ENCODE measurements at regions not wholly inside any gene's neighbourhood (a gene's known extent, or its start where the extent isn't known, plus 50 kb on each side); places are given as distances from the start of the nearest gene placed in this dataset.

DNA sequence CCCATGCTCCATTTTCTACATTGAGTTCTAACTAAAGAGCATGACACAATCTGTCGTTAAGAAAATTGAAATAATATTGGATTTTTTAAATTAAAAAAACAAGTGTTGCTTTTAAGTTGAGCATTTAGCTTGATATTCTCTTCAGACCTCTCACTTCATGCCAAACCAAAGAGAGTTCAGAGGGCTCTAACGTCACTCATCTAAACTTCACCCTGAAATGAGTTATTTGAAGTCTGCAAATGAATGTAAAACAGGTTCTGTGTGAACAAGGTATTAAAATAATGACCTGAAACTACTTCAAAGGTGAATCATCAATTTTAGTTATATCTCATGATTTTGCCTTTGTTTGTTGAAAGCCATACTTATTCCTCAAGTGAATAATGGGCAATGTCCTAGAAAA lies 61.8 kb downstream of the MRPL57 start:
- no peak overlapping the region for H3K4me3 ChIP-seq (replicated peaks; ENCODE audit: insufficient read depth, low read length)
- TF ChIP-seq, protein P1, sequence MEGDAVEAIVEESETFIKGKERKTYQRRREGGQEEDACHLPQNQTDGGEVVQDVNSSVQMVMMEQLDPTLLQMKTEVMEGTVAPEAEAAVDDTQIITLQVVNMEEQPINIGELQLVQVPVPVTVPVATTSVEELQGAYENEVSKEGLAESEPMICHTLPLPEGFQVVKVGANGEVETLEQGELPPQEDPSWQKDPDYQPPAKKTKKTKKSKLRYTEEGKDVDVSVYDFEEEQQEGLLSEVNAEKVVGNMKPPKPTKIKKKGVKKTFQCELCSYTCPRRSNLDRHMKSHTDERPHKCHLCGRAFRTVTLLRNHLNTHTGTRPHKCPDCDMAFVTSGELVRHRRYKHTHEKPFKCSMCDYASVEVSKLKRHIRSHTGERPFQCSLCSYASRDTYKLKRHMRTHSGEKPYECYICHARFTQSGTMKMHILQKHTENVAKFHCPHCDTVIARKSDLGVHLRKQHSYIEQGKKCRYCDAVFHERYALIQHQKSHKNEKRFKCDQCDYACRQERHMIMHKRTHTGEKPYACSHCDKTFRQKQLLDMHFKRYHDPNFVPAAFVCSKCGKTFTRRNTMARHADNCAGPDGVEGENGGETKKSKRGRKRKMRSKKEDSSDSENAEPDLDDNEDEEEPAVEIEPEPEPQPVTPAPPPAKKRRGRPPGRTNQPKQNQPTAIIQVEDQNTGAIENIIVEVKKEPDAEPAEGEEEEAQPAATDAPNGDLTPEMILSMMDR (IDR thresholded peaks at IDR 0.05; ENCODE audit: insufficient read depth, low read length) = no peak
- TF ChIP-seq GABPA (IDR thresholded peaks at IDR 0.05; ENCODE audit: low read depth) (no peak), POLR2AphosphoS5 (IDR thresholded peaks at IDR 0.05; ENCODE audit: low read depth) (no peak), SPI1 (IDR thresholded peaks at IDR 0.05; ENCODE audit: borderline replicate concordance, low read depth) (no peak)
- TF ChIP-seq, protein P2, sequence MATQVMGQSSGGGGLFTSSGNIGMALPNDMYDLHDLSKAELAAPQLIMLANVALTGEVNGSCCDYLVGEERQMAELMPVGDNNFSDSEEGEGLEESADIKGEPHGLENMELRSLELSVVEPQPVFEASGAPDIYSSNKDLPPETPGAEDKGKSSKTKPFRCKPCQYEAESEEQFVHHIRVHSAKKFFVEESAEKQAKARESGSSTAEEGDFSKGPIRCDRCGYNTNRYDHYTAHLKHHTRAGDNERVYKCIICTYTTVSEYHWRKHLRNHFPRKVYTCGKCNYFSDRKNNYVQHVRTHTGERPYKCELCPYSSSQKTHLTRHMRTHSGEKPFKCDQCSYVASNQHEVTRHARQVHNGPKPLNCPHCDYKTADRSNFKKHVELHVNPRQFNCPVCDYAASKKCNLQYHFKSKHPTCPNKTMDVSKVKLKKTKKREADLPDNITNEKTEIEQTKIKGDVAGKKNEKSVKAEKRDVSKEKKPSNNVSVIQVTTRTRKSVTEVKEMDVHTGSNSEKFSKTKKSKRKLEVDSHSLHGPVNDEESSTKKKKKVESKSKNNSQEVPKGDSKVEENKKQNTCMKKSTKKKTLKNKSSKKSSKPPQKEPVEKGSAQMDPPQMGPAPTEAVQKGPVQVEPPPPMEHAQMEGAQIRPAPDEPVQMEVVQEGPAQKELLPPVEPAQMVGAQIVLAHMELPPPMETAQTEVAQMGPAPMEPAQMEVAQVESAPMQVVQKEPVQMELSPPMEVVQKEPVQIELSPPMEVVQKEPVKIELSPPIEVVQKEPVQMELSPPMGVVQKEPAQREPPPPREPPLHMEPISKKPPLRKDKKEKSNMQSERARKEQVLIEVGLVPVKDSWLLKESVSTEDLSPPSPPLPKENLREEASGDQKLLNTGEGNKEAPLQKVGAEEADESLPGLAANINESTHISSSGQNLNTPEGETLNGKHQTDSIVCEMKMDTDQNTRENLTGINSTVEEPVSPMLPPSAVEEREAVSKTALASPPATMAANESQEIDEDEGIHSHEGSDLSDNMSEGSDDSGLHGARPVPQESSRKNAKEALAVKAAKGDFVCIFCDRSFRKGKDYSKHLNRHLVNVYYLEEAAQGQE (IDR thresholded peaks at IDR 0.05; ENCODE audit: insufficient replicate concordance, low read depth) = no peak
- no peak for DNase-seq (ENCODE audit: low read depth in 1 of 2, low spot score in 1 of 2)
- no peak overlapping the region for H3K27ac ChIP-seq (replicated peaks)
- H3K27me3 ChIP-seq (ENCODE audit: insufficient read depth, poor library complexity, severe bottlenecking) = no peaks in the 10 kb centered on the region

DNA sequence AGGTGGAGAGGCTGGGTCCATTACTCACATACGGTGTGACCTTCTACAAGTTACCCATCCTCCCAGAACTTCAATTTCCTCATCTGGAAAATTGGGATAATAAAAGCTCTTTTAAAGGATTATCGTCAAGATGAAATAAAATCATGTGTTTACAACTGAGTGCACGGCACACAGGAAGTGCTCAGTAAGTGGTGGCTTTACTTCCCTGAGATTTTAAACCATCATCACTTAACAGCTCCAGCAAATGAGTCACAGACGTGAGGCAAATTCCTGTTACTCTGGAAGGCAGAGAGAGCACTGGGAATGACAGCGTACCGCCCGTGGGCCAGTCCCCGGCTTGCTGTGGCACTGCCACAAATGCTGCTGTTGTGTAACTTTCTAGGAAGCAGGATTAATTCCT lies 64.1 kb downstream of the MRPL57 start:
- H3K27ac ChIP-seq (replicated peaks) = no peak overlapping the region
- TF ChIP-seq SPI1 (IDR thresholded peaks at IDR 0.05; ENCODE audit: borderline replicate concordance, low read depth) (no peak), POLR2AphosphoS5 (IDR thresholded peaks at IDR 0.05; ENCODE audit: low read depth) (no peak), GABPA (IDR thresholded peaks at IDR 0.05; ENCODE audit: low read depth) (no peak)
- TF ChIP-seq, protein P1 (IDR thresholded peaks at IDR 0.05; ENCODE audit: insufficient read depth, low read length) = no peak
- TF ChIP-seq, protein P2 (IDR thresholded peaks at IDR 0.05; ENCODE audit: insufficient replicate concordance, low read depth) = no peak
- H3K27me3 ChIP-seq (ENCODE audit: insufficient read depth, poor library complexity, severe bottlenecking) = no peaks in the 10 kb centered on the region
- no peak for DNase-seq (ENCODE audit: low read depth in 1 of 2, low spot score in 1 of 2)
- H3K4me3 ChIP-seq (replicated peaks; ENCODE audit: insufficient read depth, low read length) = no peak overlapping the region

DNA sequence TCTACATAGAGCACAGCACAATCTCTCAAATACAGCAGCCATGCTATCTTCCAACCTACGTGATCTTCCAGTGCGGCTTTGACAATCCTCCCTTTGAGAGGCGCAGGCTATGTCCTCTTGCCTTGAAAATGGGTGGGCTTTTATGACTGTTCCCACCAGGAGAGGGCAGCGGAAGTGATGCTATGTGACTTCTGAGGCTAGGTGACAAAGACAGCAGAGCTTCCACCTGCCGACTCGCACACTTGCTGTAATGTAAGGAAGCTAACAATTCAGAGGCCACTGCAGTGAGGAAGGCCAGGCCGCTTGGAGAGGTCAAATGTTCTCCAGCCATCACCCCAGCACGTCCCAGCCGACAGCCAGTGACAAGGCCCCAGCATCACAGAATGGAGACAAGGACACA lies 65.8 kb downstream of the MRPL57 start:
- TF ChIP-seq, protein P1 (IDR thresholded peaks at IDR 0.05; ENCODE audit: insufficient read depth, low read length) = no peak
- TF ChIP-seq, protein P2 (IDR thresholded peaks at IDR 0.05; ENCODE audit: insufficient replicate concordance, low read depth) = no peak
- TF ChIP-seq POLR2AphosphoS5 (IDR thresholded peaks at IDR 0.05; ENCODE audit: low read depth) (no peak), SPI1 (IDR thresholded peaks at IDR 0.05; ENCODE audit: borderline replicate concordance, low read depth) (no peak)
- Histone ChIP-seq H3K27me3 (ENCODE audit: insufficient read depth, poor library complexity, severe bottlenecking) (no peaks in the 10 kb centered on the region), H3K27ac (replicated peaks) (no peak overlapping the region), H3K4me3 (replicated peaks; ENCODE audit: insufficient read depth, low read length) (no peak overlapping the region)
- no peak for DNase-seq (ENCODE audit: low read depth in 1 of 2, low spot score in 1 of 2)

Measured in HL-60 (cell line).